HG03060 (cell line): ENCODE measurements at regions not wholly inside any gene's neighbourhood (a gene's known extent, or its start where the extent isn't known, plus 50 kb on each side); places are given as distances from the start of the nearest gene placed in this dataset.

Source experiments
- ATAC-seq: cut with Tn5 transposase; IDR thresholded peaks from one replicate; pipeline ENCODE4 v1.9.1; 2021; ENCODE audit warnings: low read depth, moderate number of reproducible peaks; ENCODE audit not compliant: unreplicated experiment

- ATAC-seq = no peak
These were observed 206.5 kb upstream of the AGAP1 start for GRCh38 chr2:235287375-235287733.

- ATAC-seq = no peak
These were observed 202.4 kb upstream of the AGAP1 start for GRCh38 chr2:235291461-235291860.

- ATAC-seq = no peak
These were observed 200.8 kb upstream of the AGAP1 start for GRCh38 chr2:235293061-235293460.

- ATAC-seq = no peak
These were observed 198.0 kb upstream of the AGAP1 start for GRCh38 chr2:235295831-235296230.

GRCh38 chr2:235300368-235301201 is 193.3 kb upstream of the AGAP1 start:
- no peak for ATAC-seq

GRCh38 chr2:235301202-235302076 is 192.4 kb upstream of the AGAP1 start:
- ATAC-seq = no peak

- no peak for ATAC-seq
These were observed 191.6 kb upstream of the AGAP1 start for GRCh38 chr2:235302263-235302662.

- no peak for ATAC-seq
These were observed 190.1 kb upstream of the AGAP1 start for GRCh38 chr2:235303499-235304291.

- no peak for ATAC-seq
These were observed 188.2 kb upstream of the AGAP1 start for GRCh38 chr2:235305678-235306077.

- no peak for ATAC-seq
These were observed 182.8 kb upstream of the AGAP1 start for GRCh38 chr2:235311044-235311443.

- no peak for ATAC-seq
These were observed 181.3 kb upstream of the AGAP1 start for GRCh38 chr2:235312571-235312970.

GRCh38 chr2:235314371-235314930 is 179.4 kb upstream of the AGAP1 start:
- ATAC-seq = no peak

GRCh38 chr2:235319095-235319494 is 174.7 kb upstream of the AGAP1 start:
- no peak for ATAC-seq

- no peak for ATAC-seq
These were observed 173.5 kb upstream of the AGAP1 start for GRCh38 chr2:235320326-235320725.

GRCh38 chr2:235324324-235324723 is 169.5 kb upstream of the AGAP1 start:
- ATAC-seq = no peak

- no peak for ATAC-seq
These were observed 168.7 kb upstream of the AGAP1 start for GRCh38 chr2:235325151-235325550.

GRCh38 chr2:235328991-235329390 is 164.9 kb upstream of the AGAP1 start:
- ATAC-seq = no peak

GRCh38 chr2:235330775-235331451 is 162.9 kb upstream of the AGAP1 start:
- ATAC-seq = no peak

- ATAC-seq = no peak
These were observed 161.5 kb upstream of the AGAP1 start for GRCh38 chr2:235332240-235332890.
